ENCODE measurements at regions not wholly inside any gene's neighbourhood (a gene's known extent, or its start where the extent isn't known, plus 50 kb on each side); places are given as distances from the start of the nearest gene placed in this dataset.

GRCh38 chr5:155316070-155316714, 302.6 kb downstream of the KIF4B start:
- DNase-seq (ENCODE audit: low read depth, low spot score) (no peak), ATAC-seq (no peak)
- Histone ChIP-seq H3K9me3 (ENCODE audit: control insufficient read depth, insufficient read depth, low read depth, low read length) (no peaks in the 10 kb centered on the region), H3K4me1 (ENCODE audit: control insufficient read depth, insufficient read depth, low read length) (no peaks in the 10 kb centered on the region), H3K4me3 (ENCODE audit: low read depth in 2 of 2, low read length in 2 of 2) (no peak overlapping the region), H3K27me3 (ENCODE audit: control insufficient read depth, insufficient read depth, low read length) (no peaks in the 10 kb centered on the region), H3K27ac (ENCODE audit: low read length) (no peak overlapping the region), H3K36me3 (ENCODE audit: control insufficient read depth, insufficient read depth, low read length) (no peaks in the 10 kb centered on the region)
- in situ Hi-C loops (cut with HindIII; ENCODE audit: low pct_unique_long_range_greater_than_20kb, low sequenced_read_pairs), result no loop called here
- no peak for TF ChIP-seq POLR2AphosphoS5 (IDR thresholded peaks at IDR 0.05; ENCODE audit: low read depth, low read length)
- TF ChIP-seq CTCF (IDR thresholded peaks at IDR 0.05), result no peak
- no peak for TF ChIP-seq TCF7L2 (IDR thresholded peaks at IDR 0.05; ENCODE audit: low read depth, low read length)
- TF ChIP-seq REST (IDR thresholded peaks at IDR 0.05; ENCODE audit: insufficient read depth in 1 of 2, low read depth in 2 of 2, low read length in 1 of 2), result no peak
- no peak for TF ChIP-seq SIN3A (IDR thresholded peaks at IDR 0.05; ENCODE audit: borderline replicate concordance, insufficient read depth, low read depth, low read length)
- intact Hi-C loops (cut with micrococcal nuclease; ENCODE audit: unreplicated experiment), result no loop called here
- CTCF ChIA-PET, result no interaction called here
- BruUV-seq (replicated peaks), result no TSS peak
- POLR2A ChIA-PET, result no interaction called here

- in situ Hi-C loops (cut with HindIII; ENCODE audit: low pct_unique_long_range_greater_than_20kb, low sequenced_read_pairs), result no loop called here
- CTCF ChIA-PET, result no interaction called here
- no peaks in the 10 kb centered on the region for H3K27me3 ChIP-seq (ENCODE audit: control insufficient read depth, insufficient read depth, low read length)
- no peak for ATAC-seq
- no peaks in the 10 kb centered on the region for H3K4me1 ChIP-seq (ENCODE audit: control insufficient read depth, insufficient read depth, low read length)
- intact Hi-C loops (cut with micrococcal nuclease; ENCODE audit: unreplicated experiment), result no loop called here
- no peak for DNase-seq (ENCODE audit: low read depth, low spot score)
- H3K9me3 ChIP-seq (ENCODE audit: control insufficient read depth, insufficient read depth, low read depth, low read length), result no peaks in the 10 kb centered on the region
- H3K4me3 ChIP-seq (ENCODE audit: low read depth in 2 of 2, low read length in 2 of 2), result no peak overlapping the region
- BruUV-seq (replicated peaks), result no TSS peak
- no peaks in the 10 kb centered on the region for H3K36me3 ChIP-seq (ENCODE audit: control insufficient read depth, insufficient read depth, low read length)
- TF ChIP-seq CTCF (IDR thresholded peaks at IDR 0.05) (no peak), TCF7L2 (IDR thresholded peaks at IDR 0.05; ENCODE audit: low read depth, low read length) (no peak), SIN3A (IDR thresholded peaks at IDR 0.05; ENCODE audit: borderline replicate concordance, insufficient read depth, low read depth, low read length) (no peak)
- no peak overlapping the region for H3K27ac ChIP-seq (ENCODE audit: low read length)
- POLR2A ChIA-PET, result no interaction called here
These were observed 319.1 kb downstream of the KIF4B start for GRCh38 chr5:155332618-155333017.
